Omental fat pad (tissue), 3 donors: ENCODE measurements at regions not wholly inside any gene's neighbourhood (a gene's known extent, or its start where the extent isn't known, plus 50 kb on each side); places are given as distances from the start of the nearest gene placed in this dataset.

Experiments
- ATAC-seq: fragments of 150-250 bp; one replicate; pipeline ENCODE4 v1.9.1; 2016; ENCODE audit warnings: mild to moderate bottlenecking, moderate library complexity; ENCODE audit not compliant: low FRiP score
- DNase-seq: peaks from one replicate; pipeline ENCODE4 v3.0.0-alpha.2; 2019; ENCODE audit warnings: low spot score
- CTCF ChIP-seq, 3 donors: fragments of 450-650 bp; IDR thresholded peaks; one replicate each; pipeline ENCODE4 v1.5.1; 2016 to 2017; ENCODE audit warnings: antibody characterized with exemption in 3 of 3, mild to moderate bottlenecking in 3 of 3, moderate library complexity in 2 of 3

GRCh38 chr3:94896994-94897393, 834.1 kb downstream of the NSUN3 start:
- TF ChIP-seq CTCF (IDR thresholded peaks at IDR 0.05), result no peak
- no peak for ATAC-seq
- no peak for DNase-seq

GRCh38 chr3:94904156-94904674, 841.4 kb downstream of the NSUN3 start:
- no peak for ATAC-seq
- TF ChIP-seq CTCF (IDR thresholded peaks at IDR 0.05), result no peak

GRCh38 chr3:94909726-94910125, 846.9 kb downstream of the NSUN3 start:
- TF ChIP-seq CTCF (IDR thresholded peaks at IDR 0.05), result no peak
- no peak for ATAC-seq

More at GRCh38 chr3:94904156-94904674, 841.4 kb downstream of the NSUN3 start:
- DNase-seq, result no peak

GRCh38 chr3:94912656-94913055, 849.8 kb downstream of the NSUN3 start:
- ATAC-seq (no peak), DNase-seq (no peak)
- TF ChIP-seq CTCF (IDR thresholded peaks at IDR 0.05), result no peak

More at GRCh38 chr3:94909726-94910125, 846.9 kb downstream of the NSUN3 start:
- no peak for DNase-seq

- ATAC-seq (no peak), DNase-seq (no peak)
- TF ChIP-seq CTCF (IDR thresholded peaks at IDR 0.05), result no peak
Observed at GRCh38 chr3:94927175-94927574, 864.3 kb downstream of the NSUN3 start.

- TF ChIP-seq CTCF (IDR thresholded peaks at IDR 0.05), result no peak
- no peak for DNase-seq
- ATAC-seq, result no peak
Observed at GRCh38 chr3:94928921-94929320, 866.1 kb downstream of the NSUN3 start.

- DNase-seq, result no peak
- TF ChIP-seq CTCF (IDR thresholded peaks at IDR 0.05), result no peak
- no peak for ATAC-seq
Observed at GRCh38 chr3:94935738-94936580, 873.1 kb downstream of the NSUN3 start.
